GM21526 (cell line): ENCODE measurements at regions not wholly inside any gene's neighbourhood (a gene's known extent, or its start where the extent isn't known, plus 50 kb on each side); places are given as distances from the start of the nearest gene placed in this dataset.

ENCODE experiments used
- ATAC-seq: cut with Tn5 transposase; IDR thresholded peaks from one replicate; pipeline ENCODE4 v1.9.1; 2021; ENCODE audit warnings: moderate library complexity; ENCODE audit not compliant: unreplicated experiment, low FRiP score

- ATAC-seq: no peak
These were observed 1016.8 kb downstream of the CNTNAP5 start for GRCh38 chr2:125041846-125042245.

- no peak for ATAC-seq
These were observed 1017.6 kb downstream of the CNTNAP5 start for GRCh38 chr2:125042727-125043126.

GRCh38 chr2:125070726-125071505 is 1045.8 kb downstream of the CNTNAP5 start:
- ATAC-seq: no peak

DNA sequence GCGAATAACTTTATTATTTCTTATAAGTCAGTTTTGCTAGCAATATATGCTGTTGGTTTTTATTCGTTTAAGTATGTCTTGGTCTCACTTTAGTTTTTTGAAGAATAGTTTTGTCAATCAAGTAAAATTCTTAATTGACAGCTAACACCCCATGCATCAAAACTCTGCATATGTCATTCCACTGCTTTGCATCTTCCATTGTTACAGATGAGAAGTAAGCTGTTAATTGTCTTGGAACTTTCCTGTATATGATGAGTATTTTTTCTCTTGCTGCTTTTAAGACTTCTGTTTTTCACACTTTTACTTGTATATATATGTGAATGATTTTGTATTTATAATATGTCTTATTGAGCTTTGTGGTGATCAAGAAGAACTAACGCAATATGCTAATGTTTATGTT is 1048.4 kb downstream of the CNTNAP5 start:
- ATAC-seq: no peak

DNA sequence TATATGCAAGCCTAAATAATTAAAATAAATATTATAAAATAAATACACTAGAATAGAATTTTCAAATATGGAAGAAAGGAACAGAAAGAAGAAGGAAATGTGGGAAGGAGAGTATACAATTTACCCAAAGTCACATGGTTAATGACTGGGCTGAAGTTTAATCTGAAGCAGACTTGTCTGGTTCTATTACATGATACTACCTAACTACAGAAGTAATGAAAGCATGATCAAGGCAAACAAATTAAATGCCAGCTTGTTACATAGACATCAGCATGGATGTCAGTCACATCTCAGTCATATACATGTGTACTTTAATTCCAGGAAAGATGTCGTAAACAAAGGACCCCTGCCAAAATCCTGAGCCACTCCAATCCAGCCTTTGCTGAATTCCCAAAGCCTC is 1060.8 kb downstream of the CNTNAP5 start:
- no peak for ATAC-seq

- ATAC-seq: no peak
These were observed 1061.5 kb downstream of the CNTNAP5 start for GRCh38 chr2:125086313-125087184.

- no peak for ATAC-seq
These were observed 1067.4 kb downstream of the CNTNAP5 start for GRCh38 chr2:125092276-125093009.

GRCh38 chr2:125095826-125096225 is 1070.7 kb downstream of the CNTNAP5 start:
- no peak for ATAC-seq

GRCh38 chr2:125106710-125107109 is 1081.6 kb downstream of the CNTNAP5 start:
- ATAC-seq: no peak

GRCh38 chr2:125107446-125107845 is 1082.4 kb downstream of the CNTNAP5 start:
- no peak for ATAC-seq

GRCh38 chr2:125108251-125108650 is 1083.2 kb downstream of the CNTNAP5 start:
- ATAC-seq: no peak

GRCh38 chr2:125125902-125126301 is 1100.8 kb downstream of the CNTNAP5 start:
- ATAC-seq: no peak

GRCh38 chr2:125160947-125161346 is 1135.9 kb downstream of the CNTNAP5 start:
- no peak for ATAC-seq

DNA sequence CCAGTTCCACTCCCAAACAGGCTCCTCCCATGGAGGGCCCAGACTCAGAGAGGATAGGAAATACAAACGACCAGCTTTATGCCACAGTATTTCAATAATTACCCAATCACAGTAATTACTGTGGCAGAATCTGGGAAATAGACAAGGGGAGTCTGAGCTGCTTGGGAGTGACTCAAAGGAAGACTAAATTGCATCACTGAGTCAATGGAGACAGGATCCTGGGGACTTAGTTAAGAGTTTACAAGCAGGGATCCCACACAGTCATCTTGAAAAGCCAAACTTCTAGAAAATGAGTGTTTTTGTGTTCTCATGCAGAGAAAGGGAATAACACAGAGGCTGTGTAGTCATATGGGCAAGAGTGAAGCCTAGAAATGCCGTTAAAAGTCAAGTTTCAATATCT is 1142.1 kb downstream of the CNTNAP5 start:
- ATAC-seq: no peak

DNA sequence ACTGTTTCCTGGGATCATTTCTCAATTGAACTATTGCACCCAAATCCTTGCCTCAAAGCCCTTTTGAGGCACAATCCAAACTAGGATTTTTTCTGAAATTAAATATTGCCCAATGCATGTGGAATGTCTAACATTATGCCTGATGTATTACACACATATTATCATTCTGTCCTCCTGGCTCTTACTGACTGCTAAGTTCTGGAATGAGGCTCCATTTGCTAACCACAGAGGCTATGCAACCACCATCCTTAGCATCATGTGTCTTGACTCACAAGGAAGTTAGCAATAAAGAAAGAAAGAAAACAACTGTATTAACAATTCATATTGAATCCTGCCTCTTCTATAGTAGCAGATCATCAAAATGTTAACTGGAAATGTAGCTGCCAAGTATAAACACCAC is 1142.7 kb downstream of the CNTNAP5 start:
- no peak for ATAC-seq

DNA sequence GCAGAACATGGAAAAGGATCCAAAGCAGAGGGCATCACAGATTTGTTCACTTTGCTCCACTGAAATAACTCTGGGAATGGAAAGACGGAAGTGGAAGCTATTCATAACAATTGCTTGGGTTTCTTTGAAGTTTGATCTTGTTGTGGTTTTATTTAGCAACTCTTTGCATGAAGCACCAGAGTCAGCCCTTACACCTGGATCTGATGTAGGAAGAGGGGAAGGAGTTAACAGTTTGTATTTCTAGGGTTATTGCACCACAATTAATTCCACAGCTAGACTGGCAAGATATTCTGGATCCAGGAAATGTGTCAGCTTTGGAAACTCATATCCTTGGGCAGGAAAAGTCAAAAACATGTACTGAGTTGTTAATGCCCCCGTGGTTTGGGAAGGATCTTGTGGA is 1143.4 kb downstream of the CNTNAP5 start:
- no peak for ATAC-seq

- ATAC-seq: no peak
These were observed 1144.1 kb downstream of the CNTNAP5 start for GRCh38 chr2:125169022-125169763.

DNA sequence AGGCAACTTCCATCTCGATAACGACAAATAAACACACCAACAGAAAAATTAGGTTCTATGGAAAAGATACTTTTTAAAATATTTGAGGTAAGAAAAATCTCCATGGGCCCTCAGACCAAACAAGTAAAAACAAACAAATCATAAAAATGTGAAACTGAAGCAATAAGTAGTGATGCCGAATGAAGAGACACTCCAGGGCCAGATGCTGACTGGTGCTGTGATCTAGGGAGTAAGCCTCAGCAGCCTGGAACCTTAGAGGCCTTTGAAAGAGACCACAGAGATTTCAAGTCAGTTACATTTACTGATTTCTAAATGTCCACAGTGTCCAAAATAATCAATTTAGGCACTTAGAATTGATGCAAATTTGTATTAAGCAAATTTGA is 1144.7 kb downstream of the CNTNAP5 start:
- ATAC-seq: no peak

DNA sequence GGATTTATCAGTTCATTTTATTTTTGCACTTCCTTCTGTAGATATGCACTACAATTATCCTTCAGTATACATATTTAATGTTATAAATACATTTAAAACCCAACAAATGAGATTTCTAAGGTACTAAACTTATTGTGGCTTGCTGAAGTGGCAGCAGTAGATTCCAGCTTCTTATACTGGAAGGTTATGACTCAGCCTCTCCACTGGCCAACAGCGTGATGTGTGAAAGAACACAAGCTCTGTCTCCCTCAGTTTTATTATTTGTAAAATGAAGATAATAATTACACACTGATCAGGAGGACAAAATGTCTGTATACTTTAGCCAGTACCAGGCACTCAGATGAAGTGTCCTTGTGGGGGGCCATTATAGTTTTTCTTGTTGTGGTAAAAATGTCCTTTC is 1147.1 kb downstream of the CNTNAP5 start:
- no peak for ATAC-seq

DNA sequence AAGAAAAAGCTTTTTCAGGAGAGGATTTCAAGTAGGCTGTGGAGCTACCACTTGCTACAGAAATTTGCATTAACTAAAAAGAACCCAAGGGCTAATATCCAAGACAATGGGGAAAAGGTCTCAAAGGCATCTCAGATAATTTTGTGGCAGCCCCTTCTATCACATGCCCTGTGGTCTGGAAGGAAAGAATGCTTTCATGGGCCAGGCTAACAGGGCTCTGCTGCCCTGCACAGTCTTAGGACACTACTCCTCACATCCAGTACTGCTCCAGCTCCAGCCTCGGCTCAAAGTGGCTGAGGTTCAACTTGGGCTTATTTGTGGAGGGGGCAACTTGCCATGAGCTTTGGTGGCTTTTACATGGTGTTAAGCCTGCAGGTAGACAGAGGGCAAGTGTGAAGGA is 1150.3 kb downstream of the CNTNAP5 start:
- ATAC-seq: no peak
